ENCODE measurements at regions not wholly inside any gene's neighbourhood (a gene's known extent, or its start where the extent isn't known, plus 50 kb on each side); places are given as distances from the start of the nearest gene placed in this dataset.

- WGBS (ENCODE audit: insufficient coverage), result 74% methylated on average over 3 of the region's 3 CpGs
Measured at GRCh38 chr1:14487671-14488070, 110.8 kb upstream of the KAZN start.

GRCh38 chr1:14494911-14495310 lies 103.6 kb upstream of the KAZN start:
- H3K4me2 ChIP-seq (replicated peaks; ENCODE audit: low read depth, low read length, poor library complexity, severe bottlenecking), result no peak overlapping the region
- H3K9me3 ChIP-seq (ENCODE audit: control extremely low read depth in 1 of 3, control insufficient read depth in 2 of 3, insufficient read depth in 1 of 3, low read length in 2 of 3), result no peaks in the 10 kb centered on the region
- no CpG with 5 or more reads among the region's 1 CpG for WGBS (ENCODE audit: insufficient coverage)
- no peak overlapping the region for H2AFZ ChIP-seq (ENCODE audit: insufficient read depth, low read depth, low read length, poor library complexity, severe bottlenecking)
- H3K79me2 ChIP-seq (ENCODE audit: control insufficient read depth, insufficient read depth, low read length), result no peaks in the 10 kb centered on the region
- no peaks in the 10 kb centered on the region for H3K4me1 ChIP-seq (ENCODE audit: control insufficient read depth in 2 of 2, insufficient read depth in 2 of 2, low read length in 2 of 2)
- Mint-ChIP-seq H3K9me3 (ENCODE audit: insufficient read depth) (no peaks in the 10 kb centered on the region), H3K27ac (no peak overlapping the region), H3K4me3 (no peak overlapping the region), H3K4me1 (no peaks in the 10 kb centered on the region), H3K27me3 (peaks cover 17% of the 10 kb centered on the region)
- POLR2A ChIA-PET, result no interaction called here
- intact Hi-C loops (cut with micrococcal nuclease), result no loop called here
- CTCF ChIA-PET, result no interaction called here
- no peak overlapping the region for H3K4me3 ChIP-seq (ENCODE audit: control extremely low read depth in 1 of 5, extremely low read depth in 1 of 5, insufficient read depth in 1 of 5, low read depth in 2 of 5, low read length in 4 of 5)
- no peaks in the 10 kb centered on the region for H3K36me3 ChIP-seq (replicated peaks in 1 of 2; ENCODE audit: control extremely low read depth in 1 of 2, control insufficient read depth in 1 of 2, extremely low read depth in 1 of 2, insufficient read depth in 2 of 2, low read length in 1 of 2)
- peaks cover 0 to 8% (median under 1%) of the 10 kb centered on the region in 4 experiments for H3K27me3 ChIP-seq (replicated peaks in 1 of 4; ENCODE audit: control extremely low read depth in 1 of 4, control insufficient read depth in 3 of 4, insufficient read depth in 4 of 4, low read length in 3 of 4)
- H3K9ac ChIP-seq (ENCODE audit: low read length), result no peak overlapping the region
- DNase-seq (no peak), ATAC-seq (ENCODE audit: low read depth) (no peak)
- H3K27ac ChIP-seq (ENCODE audit: low read length in 2 of 2), result no peak overlapping the region
- no peaks in the 10 kb centered on the region for H4K20me1 ChIP-seq (ENCODE audit: control insufficient read depth, insufficient read depth, low read length, poor library complexity, severe bottlenecking)
- TF ChIP-seq CTCF (IDR thresholded peaks at IDR 0.05) (no peak), EZH2 (IDR thresholded peaks at IDR 0.05; ENCODE audit: borderline replicate concordance, insufficient read depth, low read depth, low read length, poor library complexity, severe bottlenecking) (no peak)

More at GRCh38 chr1:14487671-14488070, 110.8 kb upstream of the KAZN start:
- Histone ChIP-seq H3K4me2 (replicated peaks; ENCODE audit: low read depth, low read length, poor library complexity, severe bottlenecking) (no peak overlapping the region), H3K27ac (ENCODE audit: low read length in 2 of 2) (no peak overlapping the region), H2AFZ (ENCODE audit: insufficient read depth, low read depth, low read length, poor library complexity, severe bottlenecking) (no peak overlapping the region), H3K79me2 (ENCODE audit: control insufficient read depth, insufficient read depth, low read length) (no peaks in the 10 kb centered on the region), H3K36me3 (replicated peaks in 1 of 2; ENCODE audit: control extremely low read depth in 1 of 2, control insufficient read depth in 1 of 2, extremely low read depth in 1 of 2, insufficient read depth in 2 of 2, low read length in 1 of 2) (no peaks in the 10 kb centered on the region), H3K4me3 (ENCODE audit: control extremely low read depth in 1 of 5, extremely low read depth in 1 of 5, insufficient read depth in 1 of 5, low read depth in 2 of 5, low read length in 4 of 5) (no peak overlapping the region), H3K9me3 (ENCODE audit: control extremely low read depth in 1 of 3, control insufficient read depth in 2 of 3, insufficient read depth in 1 of 3, low read length in 2 of 3) (no peaks in the 10 kb centered on the region), H3K4me1 (ENCODE audit: control insufficient read depth in 2 of 2, insufficient read depth in 2 of 2, low read length in 2 of 2) (no peaks in the 10 kb centered on the region), H4K20me1 (ENCODE audit: control insufficient read depth, insufficient read depth, low read length, poor library complexity, severe bottlenecking) (no peaks in the 10 kb centered on the region), H3K27me3 (replicated peaks in 1 of 4; ENCODE audit: control extremely low read depth in 1 of 4, control insufficient read depth in 3 of 4, insufficient read depth in 4 of 4, low read length in 3 of 4) (no peaks in the 10 kb centered on the region), H3K9ac (ENCODE audit: low read length) (no peak overlapping the region)
- DNase-seq, result no peak
- no peak for ATAC-seq (ENCODE audit: low read depth)
- Mint-ChIP-seq H3K27me3 (peaks cover 8% of the 10 kb centered on the region), H3K9me3 (ENCODE audit: insufficient read depth) (no peaks in the 10 kb centered on the region), H3K4me3 (no peak overlapping the region), H3K27ac (no peak overlapping the region), H3K4me1 (no peaks in the 10 kb centered on the region)
- no peak for TF ChIP-seq CTCF (IDR thresholded peaks at IDR 0.05)
- TF ChIP-seq EZH2 (IDR thresholded peaks at IDR 0.05; ENCODE audit: borderline replicate concordance, insufficient read depth, low read depth, low read length, poor library complexity, severe bottlenecking), result no peak
- CTCF ChIA-PET, result no interaction called here
- POLR2A ChIA-PET, result no interaction called here
- intact Hi-C loops (cut with micrococcal nuclease), result no loop called here

Measured in B cell (primary cell).